Right atrium auricular region (tissue), 2 donors: ENCODE measurements at regions not wholly inside any gene's neighbourhood (a gene's known extent, or its start where the extent isn't known, plus 50 kb on each side); places are given as distances from the start of the nearest gene placed in this dataset.

Experiments
- DNase-seq: peaks from one replicate; pipeline ENCODE4 v3.0.0-alpha.2; 2019; ENCODE audit warnings: low spot score
- H3K27ac ChIP-seq, 2 donors: fragments of 200-600 bp; sonication (generic); 1 replicate in 1 of 2; 2 replicates in 1 of 2; pipeline ENCODE4 v1.5.1; 2016 to 2019
- H3K27me3 ChIP-seq, 2 donors: fragments of 200-600 bp; sonication (generic); one replicate each; pipeline versions ENCODE4 v1.5.1 to v1.6.0; 2017 to 2019
- H3K36me3 ChIP-seq: fragments of 200-600 bp; sonication (generic); one replicate; pipeline ENCODE4 v1.5.1; 2016
- H3K4me1 ChIP-seq, 2 donors: fragments of 200-600 bp; sonication (generic); one replicate each; pipeline versions ENCODE4 v1.5.1 to v1.6.0; 2017 to 2019
- H3K4me3 ChIP-seq, 2 donors: fragments of 200-600 bp; sonication (generic); 1 replicate in 1 of 2; 2 replicates in 1 of 2; pipeline ENCODE4 v1.5.1; 2017 to 2019; ENCODE audit warnings: mild to moderate bottlenecking in 1 of 2, moderate library complexity in 1 of 2
- H3K9me3 ChIP-seq, 2 donors: fragments of 200-600 bp; sonication (generic); one replicate each; pipeline ENCODE4 v1.5.1; 2019
- TF ChIP-seq, protein P1 (sequence below), 2 donors: fragments of 200-600 bp; sonication (generic); IDR thresholded peaks; one replicate each; pipeline ENCODE4 v1.5.1; 2019; ENCODE audit warnings: antibody characterized with exemption in 2 of 2

- no peak overlapping the region for H3K27ac ChIP-seq
- TF ChIP-seq, protein P1, sequence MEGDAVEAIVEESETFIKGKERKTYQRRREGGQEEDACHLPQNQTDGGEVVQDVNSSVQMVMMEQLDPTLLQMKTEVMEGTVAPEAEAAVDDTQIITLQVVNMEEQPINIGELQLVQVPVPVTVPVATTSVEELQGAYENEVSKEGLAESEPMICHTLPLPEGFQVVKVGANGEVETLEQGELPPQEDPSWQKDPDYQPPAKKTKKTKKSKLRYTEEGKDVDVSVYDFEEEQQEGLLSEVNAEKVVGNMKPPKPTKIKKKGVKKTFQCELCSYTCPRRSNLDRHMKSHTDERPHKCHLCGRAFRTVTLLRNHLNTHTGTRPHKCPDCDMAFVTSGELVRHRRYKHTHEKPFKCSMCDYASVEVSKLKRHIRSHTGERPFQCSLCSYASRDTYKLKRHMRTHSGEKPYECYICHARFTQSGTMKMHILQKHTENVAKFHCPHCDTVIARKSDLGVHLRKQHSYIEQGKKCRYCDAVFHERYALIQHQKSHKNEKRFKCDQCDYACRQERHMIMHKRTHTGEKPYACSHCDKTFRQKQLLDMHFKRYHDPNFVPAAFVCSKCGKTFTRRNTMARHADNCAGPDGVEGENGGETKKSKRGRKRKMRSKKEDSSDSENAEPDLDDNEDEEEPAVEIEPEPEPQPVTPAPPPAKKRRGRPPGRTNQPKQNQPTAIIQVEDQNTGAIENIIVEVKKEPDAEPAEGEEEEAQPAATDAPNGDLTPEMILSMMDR (IDR thresholded peaks at IDR 0.05) = no peak
- no peak for DNase-seq
Measured at GRCh38 chr12:115511986-115512711, 765.3 kb downstream of the MED13L start.

DNA sequence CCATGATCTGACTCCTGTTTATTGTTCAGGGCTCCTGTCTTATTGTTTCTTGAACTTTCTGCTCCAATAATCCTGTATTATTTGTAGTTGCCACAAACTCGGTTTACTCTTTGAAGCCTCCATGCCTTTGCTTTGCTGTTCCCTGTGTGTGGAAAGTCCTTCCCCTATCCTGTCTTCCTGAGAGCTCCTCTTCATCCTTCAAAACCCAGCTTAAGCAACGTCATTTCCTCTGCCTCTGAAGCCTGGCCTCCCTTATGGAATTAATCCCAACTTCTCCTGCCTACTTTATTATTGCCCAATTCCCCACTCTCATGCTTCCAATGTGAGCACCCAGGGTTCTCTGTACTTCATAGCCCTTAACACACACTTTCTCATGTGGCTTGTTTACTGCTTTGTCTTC lies 766.2 kb downstream of the MED13L start:
- TF ChIP-seq, protein P1 (IDR thresholded peaks at IDR 0.05) = no peak
- Histone ChIP-seq H3K36me3 (no peaks in the 10 kb centered on the region), H3K27me3 (no peaks in the 10 kb centered on the region), H3K9me3 (peaks cover 6 to 15% of the 10 kb centered on the region in 2 donors), H3K27ac (no peak overlapping the region), H3K4me1 (peaks cover 0 to 6% of the 10 kb centered on the region in 2 donors), H3K4me3 (no peak overlapping the region)
- DNase-seq = no peak

More at GRCh38 chr12:115511986-115512711, 765.3 kb downstream of the MED13L start:
- Histone ChIP-seq H3K9me3 (peaks cover 6 to 23% of the 10 kb centered on the region in 2 donors), H3K4me3 (no peak overlapping the region), H3K36me3 (no peaks in the 10 kb centered on the region), H3K4me1 (peaks cover 0 to 3% of the 10 kb centered on the region in 2 donors), H3K27me3 (no peaks in the 10 kb centered on the region)

DNA sequence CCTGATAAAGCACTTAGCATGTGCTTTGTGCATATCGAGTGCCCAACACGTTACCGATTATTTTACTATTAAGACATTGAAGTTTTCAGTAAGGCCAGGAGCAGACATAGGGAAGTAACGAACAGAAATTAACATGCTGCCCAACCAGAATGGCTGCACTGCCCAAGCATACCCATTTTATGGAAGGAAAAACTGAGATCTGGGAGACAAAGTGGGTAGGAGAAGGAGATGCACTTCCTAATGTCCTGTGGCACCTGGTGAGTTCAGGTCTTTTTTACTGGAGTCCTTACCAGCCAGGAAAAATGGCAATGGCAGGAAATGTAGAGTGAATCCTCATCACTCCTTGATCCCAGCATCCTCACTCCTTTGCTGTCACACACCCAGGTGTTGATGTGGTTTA lies 768.5 kb downstream of the MED13L start:
- H3K27me3 ChIP-seq = no peaks in the 10 kb centered on the region
- peaks cover 0 to 6% of the 10 kb centered on the region in 2 donors for H3K4me1 ChIP-seq
- H3K36me3 ChIP-seq = no peaks in the 10 kb centered on the region
- TF ChIP-seq, protein P1 (IDR thresholded peaks at IDR 0.05) = no peak
- no peak overlapping the region for H3K4me3 ChIP-seq
- no peak for DNase-seq
- H3K27ac ChIP-seq = no peak overlapping the region
- peaks cover 6 to 12% of the 10 kb centered on the region in 2 donors for H3K9me3 ChIP-seq

- Histone ChIP-seq H3K4me1 (peaks cover 0 to 6% of the 10 kb centered on the region in 2 donors), H3K27ac (no peak overlapping the region), H3K36me3 (no peaks in the 10 kb centered on the region), H3K9me3 (peaks cover 3% of the 10 kb centered on the region in 2 donors), H3K27me3 (no peaks in the 10 kb centered on the region), H3K4me3 (no peak overlapping the region)
- TF ChIP-seq, protein P1 (IDR thresholded peaks at IDR 0.05) = no peak
- DNase-seq = no peak
Measured at GRCh38 chr12:115507951-115508722, 769.4 kb downstream of the MED13L start.

- peaks cover 0 to 6% of the 10 kb centered on the region in 2 donors for H3K4me1 ChIP-seq
- H3K27ac ChIP-seq = no peak overlapping the region
- no peak for DNase-seq
- TF ChIP-seq, protein P1 (IDR thresholded peaks at IDR 0.05) = no peak
- H3K36me3 ChIP-seq = no peaks in the 10 kb centered on the region
- no peaks in the 10 kb centered on the region for H3K9me3 ChIP-seq
- no peak overlapping the region for H3K4me3 ChIP-seq
- H3K27me3 ChIP-seq = no peaks in the 10 kb centered on the region
Measured at GRCh38 chr12:115507560-115507889, 770.0 kb downstream of the MED13L start.
